DMS 273 treated with DMSO at 0.1 percent for 48 hours (cell line): ENCODE measurements at regions not wholly inside any gene's neighbourhood (a gene's known extent, or its start where the extent isn't known, plus 50 kb on each side); places are given as distances from the start of the nearest gene placed in this dataset.

ENCODE experiments used
- DNase-seq: peaks from one replicate; lab custom pipeline; 2025; lab: John Stamatoyannopoulos, UW

DNA sequence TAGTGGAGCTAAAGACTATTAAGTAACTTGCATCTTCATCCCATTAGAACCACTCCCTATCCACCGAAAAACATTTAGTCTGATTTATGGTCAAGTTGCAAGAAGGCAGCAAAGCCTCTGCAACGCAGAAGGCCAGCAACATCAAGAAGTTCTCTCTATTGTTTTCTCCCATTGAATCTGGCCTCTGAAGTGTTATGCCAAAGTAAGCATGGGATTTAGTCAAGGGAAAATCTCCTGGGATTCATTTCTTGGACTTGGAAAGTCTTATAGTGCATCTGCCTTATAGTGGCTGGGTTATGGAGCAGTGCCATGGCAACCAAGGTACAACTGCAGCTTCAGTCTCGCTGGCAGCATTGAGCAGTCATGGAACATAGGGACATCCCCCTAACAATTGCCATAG, 87.7 kb upstream of the KRR1 start:
- no peak for DNase-seq

DNA sequence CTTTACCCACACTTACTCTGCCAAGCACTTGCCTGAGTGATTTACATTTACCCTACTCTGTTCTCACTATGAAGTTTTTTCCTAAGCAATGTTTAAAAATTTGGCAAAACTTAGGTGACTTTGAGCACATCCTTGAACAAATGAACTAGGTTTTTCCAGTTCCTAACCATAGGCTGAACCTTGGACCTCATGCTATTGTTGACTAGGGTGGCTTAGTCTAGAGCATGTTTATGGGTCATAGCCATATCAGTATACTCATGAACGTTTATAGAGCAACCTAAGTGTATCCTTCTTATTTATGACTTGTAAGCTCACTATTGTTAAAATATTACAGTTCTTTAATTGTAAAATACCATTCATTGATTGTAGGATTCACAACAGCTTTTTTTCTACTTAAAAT, 85.0 kb upstream of the KRR1 start:
- no peak for DNase-seq

DNA sequence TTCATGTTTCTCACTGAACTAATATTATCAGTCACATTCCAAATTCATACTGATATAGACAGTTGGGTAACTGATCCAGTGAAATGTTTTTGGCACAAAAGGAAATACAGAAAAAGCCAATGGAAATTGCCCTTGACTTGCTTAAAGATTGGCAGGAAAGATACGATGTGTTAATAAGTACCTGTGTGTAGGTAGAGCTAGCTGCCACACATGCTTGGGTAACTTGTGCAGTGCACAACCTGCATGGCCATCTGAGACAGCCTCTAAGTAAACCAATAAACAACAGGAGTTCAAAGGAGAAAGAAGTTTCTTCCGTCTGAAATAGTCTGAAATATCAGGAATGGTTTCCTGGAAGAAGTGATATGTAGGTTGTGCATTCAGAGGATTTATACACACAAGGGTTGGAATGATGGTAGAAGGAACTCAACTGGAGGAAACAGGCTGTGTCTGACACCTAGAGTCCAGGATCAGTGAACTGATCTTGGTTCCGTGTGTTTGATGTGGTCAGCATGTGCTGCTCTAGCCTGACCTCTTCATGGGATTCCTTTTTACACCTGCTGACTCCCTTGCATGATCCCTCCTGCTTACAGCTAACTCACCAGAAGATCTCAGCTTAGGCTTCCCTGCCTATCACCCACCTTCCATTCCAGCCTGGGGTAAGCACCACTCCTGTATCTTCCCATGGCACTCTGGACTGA, 81.4 kb upstream of the KRR1 start:
- DNase-seq, result no peak

DNA sequence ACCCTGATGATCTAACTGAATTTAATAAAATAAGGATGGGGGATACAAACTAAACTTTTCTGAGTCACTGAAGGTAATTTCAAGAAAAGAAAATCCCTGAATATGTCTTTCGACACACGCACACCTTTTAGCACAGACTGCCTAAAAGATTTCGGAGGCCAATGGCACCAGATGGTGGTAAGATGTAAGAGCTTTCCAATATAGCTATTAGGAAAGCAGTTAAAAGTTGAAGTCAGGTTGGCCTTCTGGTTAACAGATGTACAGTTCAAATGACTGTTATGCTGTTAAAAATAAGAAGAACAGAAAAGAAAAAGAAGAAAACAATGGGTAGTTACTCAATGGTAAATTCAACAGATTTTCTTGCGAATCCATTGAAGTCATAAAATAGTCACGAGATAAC, 80.7 kb upstream of the KRR1 start:
- DNase-seq, result peak; percentile 81

DNA sequence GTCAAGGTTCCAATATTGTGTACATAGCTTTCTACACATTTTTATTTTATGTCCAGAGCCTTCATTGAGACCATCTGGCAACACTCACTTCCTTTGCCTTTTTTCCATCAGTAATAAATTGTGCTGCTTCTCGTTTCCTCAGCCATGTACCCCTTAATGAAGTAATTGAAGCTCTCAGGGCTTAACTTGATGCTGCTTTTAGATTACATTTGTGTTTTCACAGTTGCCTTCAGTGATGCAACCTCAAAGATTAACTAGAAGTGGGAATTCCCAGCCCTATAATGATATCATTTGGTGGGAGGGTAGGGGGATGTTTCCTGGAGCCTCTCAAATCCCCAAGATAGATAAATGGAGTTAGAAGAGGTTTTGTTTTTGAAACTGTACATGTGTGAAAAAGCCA, 80.2 kb upstream of the KRR1 start:
- DNase-seq, result peak; percentile 68

DNA sequence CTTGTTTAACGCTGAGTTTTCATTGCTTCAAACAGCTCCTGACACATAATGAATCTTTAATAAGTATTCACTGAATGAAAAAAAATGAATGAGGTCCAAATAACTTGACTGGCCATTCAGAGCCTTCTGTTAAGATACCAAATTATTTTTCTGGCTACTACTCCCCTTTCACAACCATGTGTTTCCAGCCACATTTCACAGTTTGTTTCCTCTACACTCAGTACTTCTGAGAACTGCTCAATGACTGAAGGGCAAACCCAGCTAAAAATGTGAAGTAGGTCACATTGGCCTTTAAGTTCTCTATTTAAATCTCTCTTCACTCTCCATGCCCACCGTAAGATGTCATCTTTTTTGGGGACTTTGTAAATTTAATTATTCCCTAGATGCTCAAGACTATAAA, 78.4 kb upstream of the KRR1 start:
- no peak for DNase-seq

DNA sequence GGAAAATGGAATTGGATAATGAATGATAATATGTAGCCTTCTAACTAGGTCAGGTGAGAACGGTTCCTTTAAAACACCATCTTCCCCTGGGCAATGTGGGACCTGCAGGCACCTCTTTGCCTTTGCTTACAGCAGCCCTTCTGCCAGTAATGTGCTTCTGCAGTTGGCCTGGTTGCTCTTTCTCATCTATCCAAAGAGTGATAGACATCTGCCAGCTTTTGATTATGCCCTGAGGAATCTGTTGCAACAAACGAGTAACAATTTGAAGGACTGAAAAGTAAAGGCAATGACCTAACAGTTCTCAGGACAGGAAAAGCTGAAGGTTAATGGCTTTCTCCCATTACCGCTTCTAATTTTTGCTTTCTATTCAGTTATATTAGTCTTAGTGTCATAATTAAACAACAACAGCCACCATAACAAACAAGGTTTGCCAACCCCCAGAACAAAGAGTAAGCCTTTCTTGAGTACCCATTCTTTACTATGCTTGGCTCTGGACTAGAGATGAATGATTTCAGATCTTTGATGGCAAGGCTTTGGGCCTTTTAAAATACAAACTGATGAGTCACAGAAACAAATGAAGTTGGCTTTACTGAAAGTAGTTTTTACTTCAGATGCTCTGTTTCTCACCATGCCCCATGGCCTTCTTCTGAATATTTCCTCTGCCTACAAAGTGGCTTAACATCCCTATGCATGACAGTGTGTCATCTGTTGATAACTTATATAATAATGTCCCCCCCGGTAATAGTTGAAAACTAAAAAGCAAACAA, 76.1 kb upstream of the KRR1 start:
- DNase-seq, result no peak

DNA sequence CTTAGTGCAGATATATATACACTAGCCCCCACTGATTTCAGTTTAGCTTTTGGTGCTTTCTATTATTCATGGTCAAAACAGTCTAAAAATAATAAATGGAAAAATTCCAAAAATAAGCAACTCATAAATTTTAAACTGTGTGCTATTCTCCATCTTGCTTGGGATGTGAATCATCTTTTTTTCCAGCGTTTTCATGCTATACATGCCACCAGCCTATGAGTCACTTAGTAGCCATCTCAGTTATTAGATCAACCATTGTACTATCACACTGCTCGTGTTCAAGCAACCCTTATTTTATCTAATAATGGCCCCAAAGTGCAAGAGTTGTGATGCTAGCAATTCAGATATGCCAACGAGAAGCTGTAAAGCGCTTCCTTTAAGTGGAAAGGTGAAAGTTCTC, 73.9 kb upstream of the KRR1 start:
- no peak for DNase-seq

DNA sequence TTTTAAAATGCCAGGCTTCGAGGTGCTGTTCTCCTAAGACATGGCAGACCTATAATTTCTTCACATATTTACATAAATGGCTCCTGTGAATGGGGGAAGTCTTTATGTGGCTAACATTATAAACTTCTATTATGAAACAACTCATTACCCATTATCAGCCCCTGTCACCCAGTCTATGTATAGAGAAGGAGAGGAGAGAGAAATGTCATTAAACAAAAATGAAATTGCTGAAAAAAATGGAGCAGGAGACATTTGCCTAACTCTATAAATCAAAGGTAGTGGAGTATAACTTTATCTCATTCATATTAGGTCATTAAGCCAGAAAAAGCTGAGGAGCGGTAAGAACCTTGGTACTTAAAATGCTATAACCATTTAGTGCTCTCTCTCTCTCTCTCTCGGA, 71.9 kb upstream of the KRR1 start:
- DNase-seq, result no peak

DNA sequence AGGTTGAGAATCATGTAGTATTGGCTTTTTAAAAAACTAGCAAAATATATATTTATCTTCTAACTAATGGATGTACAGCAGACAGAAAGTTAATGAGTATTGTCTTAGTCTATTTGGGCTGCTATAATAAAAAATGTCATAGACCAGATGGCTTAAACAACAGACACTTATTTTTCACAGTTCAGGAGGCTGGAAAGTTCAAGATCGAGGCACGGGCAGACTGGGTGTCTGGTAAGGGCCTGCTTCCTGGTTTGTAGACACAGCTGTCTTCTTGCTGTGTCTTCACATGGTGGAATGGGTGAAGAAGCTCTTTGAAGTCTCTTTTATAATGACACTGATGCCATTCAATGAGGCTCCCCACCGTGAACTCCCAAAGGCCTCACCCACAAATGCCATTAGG, 70.1 kb upstream of the KRR1 start:
- DNase-seq, result no peak

DNA sequence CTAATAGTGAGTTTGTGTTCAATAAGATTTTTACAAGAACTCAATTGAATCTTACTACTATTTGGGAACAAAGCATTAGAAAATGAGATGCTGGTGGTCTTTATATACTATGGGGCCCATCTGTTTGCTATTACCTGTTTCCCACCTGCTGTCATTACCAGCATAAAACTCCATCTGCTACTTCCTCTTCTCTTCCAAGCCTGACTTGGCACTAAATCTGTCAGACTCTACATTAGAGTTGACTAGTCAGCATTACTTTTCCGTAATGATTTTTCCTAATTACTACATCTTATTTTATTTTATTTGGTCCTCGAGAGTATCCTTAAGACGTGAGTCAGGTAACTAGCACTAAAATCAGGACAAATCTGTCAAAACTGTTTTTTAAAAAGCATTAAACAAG, 68.1 kb upstream of the KRR1 start:
- peak; percentile 28 for DNase-seq

DNA sequence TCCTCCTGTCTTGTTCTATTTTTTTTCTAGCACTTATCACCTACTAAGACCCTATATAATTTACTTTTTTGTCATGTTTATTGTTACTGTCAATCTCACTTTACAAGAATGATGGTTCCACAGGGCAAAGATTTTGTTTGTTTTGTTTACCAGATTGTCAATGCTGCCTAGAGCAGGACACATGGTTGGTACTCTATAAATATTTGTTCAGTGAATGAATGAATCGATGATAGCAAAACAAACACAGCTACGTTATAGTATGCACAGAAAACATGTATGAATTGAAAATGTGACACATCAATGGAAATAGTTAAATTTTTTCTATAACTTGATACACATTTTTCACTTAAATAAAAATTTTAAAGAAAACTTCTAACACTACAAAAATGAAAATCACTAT, 67.1 kb upstream of the KRR1 start:
- DNase-seq, result no peak

DNA sequence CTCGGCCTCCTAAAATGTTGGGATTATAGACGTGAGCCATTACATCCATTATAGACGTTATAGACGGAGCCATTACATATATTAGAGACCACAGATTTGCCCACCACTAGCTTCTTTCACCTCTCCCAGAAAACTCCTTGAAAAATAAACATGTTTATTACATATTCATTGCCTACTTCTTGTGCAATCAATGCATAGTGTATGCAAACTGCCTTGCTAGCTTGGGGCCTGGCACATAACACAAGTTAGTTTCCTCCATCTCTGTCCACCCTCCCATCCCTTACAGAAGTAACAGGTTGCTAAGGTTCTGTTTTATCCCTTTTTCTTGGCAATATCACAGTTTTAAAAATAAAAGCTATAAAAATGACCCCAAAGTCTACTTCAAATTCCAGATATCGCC, 66.4 kb upstream of the KRR1 start:
- no peak for DNase-seq

DNA sequence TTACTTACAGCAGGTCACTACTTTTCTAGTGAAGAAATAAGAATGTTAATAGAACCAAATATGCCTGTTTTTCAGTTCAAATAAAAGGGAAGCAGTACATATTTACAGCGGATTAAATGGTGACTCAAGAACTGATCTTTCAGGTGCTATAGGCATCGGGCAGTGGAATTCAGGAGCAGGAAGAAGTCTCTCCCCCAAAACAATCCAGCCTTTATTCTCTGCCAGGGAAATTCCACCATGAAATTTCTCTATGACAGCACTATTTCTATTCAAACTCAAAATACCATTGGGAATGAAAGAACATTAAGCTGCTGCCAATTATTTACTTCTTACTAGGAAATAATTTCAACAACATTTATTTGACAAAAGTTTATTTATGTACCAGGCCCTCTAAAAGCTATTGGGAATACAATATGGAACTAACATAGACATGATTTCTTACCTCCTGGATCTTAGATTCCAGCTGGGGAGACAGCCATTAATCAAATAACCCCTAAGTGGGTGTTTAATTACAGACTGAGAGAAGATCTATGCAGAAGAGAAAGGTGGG, 60.3 kb upstream of the KRR1 start:
- no peak for DNase-seq

DNA sequence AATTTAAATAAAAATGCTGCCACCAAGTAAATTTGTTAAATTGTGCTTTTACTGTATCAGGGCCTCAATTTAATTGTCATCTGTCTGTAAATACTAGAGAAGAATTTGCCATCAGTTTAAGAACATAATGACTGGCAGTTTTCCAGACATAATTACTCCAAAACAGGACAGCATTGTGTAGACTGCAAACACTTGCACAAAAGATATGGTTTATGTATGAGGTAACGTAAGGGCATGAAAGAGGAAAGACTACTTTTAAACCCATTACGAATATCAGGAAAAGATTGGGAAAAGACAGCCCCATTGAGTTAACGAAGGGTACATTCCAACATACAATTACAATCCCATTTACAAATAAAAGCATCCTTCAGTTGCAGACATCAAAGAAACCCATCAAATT, 59.8 kb upstream of the KRR1 start:
- DNase-seq, result no peak

DNA sequence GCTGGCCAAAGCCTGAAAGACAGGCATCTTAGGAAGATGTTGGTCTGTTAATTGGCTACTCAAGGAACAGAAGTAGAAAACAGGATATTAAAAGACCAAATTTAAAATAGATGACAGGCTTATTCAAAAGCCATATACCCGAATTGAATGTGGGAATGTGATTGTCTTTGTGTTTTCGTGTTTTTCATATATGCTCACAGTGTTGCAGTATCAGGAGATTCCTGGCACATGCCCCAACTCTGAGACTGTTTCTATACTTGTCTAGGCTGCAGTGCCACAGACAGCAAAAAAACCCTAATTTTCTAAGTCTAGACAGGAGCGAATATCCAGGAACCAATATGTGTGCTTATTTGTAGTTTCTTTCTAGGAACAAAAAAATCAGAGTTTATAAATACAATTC, 57.4 kb upstream of the KRR1 start:
- DNase-seq, result no peak

DNA sequence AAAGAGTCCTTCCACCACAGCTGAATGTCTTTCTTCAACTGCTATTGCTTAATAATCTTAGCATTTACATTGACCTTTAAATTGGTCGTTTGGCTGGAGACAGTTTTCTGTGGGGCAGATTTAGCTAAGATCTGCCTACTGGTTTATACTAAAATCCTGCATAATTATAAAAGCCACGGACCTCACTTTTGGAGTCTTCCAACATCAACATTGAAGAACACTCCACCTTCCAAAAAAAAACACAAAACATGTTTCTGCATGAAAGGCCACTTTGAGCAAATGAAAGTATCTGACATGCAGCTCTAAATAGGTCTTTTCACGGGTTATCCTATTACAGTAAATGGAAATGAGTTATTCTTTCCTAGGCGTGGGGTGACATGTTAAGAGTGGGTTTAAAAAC, 57.0 kb upstream of the KRR1 start:
- DNase-seq, result no peak

DNA sequence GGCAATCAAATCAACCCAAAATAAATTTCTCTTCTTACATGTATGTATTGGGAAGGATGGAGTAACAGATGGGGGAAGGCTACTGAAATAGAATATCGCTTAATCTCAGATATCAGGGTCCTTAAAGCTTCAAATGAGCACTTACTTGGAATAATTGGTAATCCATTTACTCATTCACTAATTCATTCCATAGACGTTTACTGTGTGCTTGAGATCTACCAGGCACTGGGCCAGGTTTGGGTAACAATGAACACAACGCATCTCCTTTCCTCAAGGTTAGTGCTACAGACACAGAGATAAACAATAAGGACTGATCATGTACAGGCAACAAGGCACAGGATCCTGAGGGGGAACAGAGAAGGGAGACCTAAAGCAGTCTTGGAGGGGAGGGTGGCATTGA, 54.4 kb upstream of the KRR1 start:
- DNase-seq, result no peak

DNA sequence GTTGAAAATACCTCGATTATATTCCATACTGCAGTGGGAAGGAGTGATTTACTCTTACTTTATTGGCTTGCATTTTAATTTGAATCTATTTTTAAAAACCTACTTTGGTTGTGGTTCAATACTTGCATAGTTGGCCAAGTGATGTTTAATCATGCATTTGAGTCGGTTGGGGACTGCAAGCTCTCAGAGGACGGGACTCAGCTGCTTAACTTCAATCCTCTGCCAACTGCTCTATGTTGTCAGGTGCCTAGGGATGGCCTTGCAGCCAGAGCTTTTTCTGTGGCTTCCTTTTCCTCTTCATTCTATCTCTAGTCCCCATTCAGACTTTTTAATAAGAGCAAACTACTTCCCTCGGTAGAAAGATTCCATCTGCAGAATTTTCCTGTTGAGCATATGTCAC, 53.4 kb upstream of the KRR1 start:
- no peak for DNase-seq

DNA sequence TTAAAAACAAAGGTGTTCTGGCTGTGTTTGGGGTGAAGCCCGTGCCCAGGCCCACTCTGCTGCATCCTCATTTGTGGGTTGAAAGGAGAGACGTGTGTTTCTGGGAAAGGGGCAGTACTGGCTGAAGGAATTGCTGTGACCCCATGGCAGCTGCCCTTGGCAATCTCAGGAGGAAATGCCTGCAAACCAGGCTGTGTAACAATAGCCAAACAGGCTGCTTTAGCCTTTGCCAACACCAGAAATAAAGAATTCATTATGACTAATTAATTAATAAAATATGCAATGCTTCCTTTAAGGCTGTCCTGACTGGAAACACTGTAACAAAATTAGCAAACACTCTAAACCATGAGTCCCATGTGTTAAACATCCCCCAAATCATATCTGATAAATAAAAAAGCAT, 53.0 kb upstream of the KRR1 start:
- DNase-seq, result no peak

DNA sequence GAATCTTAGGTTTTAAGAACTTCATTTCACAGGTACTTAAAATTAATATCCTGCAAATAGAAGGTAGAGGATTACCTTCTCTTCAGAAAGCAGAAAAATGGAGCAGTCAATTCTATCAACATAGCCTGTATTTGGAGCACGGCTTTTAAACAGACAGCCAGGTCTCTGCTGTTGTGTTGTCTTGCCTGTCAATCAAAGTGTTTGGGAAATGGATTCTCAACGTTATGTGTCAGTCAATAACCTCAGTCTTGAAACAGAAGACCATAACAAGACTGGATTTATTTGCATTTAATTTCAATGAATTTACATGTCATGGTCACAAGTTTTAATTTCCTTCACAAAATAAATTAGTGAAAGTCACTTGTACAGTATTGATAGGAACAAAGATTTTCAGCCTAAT, 51.9 kb upstream of the KRR1 start:
- no peak for DNase-seq

DNA sequence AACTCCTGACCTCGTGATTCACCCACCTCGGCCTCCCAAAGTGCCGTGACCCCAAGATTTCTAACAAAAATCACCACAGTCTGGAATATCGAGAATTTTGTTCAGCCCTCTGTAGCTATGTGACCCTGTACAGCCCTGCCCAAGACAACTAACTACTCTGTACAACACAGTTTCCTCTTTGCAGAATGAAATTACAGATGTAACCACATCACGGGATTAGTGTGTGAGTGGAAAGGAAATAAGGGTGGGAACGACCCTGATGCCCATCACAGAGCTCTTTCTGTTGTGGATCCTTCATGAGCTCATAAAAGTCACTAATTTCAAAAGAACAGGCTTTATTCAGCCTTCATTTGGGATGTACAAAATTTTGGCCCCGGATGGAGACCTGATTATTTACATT, 50.5 kb upstream of the KRR1 start:
- no peak for DNase-seq
